HL-60 (cell line): ENCODE measurements at regions not wholly inside any gene's neighbourhood (a gene's known extent, or its start where the extent isn't known, plus 50 kb on each side); places are given as distances from the start of the nearest gene placed in this dataset.

Experiments used
- TF ChIP-seq, protein P1 (sequence below): IDR thresholded peaks from one replicate; pipeline ENCODE4 v1.5.1; 2011; ENCODE audit warnings: low read length, control low read depth, inconsistent platforms; ENCODE audit not compliant: insufficient read depth
- TF ChIP-seq, protein P2 (sequence below): IDR thresholded peaks from 2 replicates; pipeline ENCODE4 v1.6.1; 2012; ENCODE audit warnings: low read depth; ENCODE audit not compliant: insufficient replicate concordance

DNA sequence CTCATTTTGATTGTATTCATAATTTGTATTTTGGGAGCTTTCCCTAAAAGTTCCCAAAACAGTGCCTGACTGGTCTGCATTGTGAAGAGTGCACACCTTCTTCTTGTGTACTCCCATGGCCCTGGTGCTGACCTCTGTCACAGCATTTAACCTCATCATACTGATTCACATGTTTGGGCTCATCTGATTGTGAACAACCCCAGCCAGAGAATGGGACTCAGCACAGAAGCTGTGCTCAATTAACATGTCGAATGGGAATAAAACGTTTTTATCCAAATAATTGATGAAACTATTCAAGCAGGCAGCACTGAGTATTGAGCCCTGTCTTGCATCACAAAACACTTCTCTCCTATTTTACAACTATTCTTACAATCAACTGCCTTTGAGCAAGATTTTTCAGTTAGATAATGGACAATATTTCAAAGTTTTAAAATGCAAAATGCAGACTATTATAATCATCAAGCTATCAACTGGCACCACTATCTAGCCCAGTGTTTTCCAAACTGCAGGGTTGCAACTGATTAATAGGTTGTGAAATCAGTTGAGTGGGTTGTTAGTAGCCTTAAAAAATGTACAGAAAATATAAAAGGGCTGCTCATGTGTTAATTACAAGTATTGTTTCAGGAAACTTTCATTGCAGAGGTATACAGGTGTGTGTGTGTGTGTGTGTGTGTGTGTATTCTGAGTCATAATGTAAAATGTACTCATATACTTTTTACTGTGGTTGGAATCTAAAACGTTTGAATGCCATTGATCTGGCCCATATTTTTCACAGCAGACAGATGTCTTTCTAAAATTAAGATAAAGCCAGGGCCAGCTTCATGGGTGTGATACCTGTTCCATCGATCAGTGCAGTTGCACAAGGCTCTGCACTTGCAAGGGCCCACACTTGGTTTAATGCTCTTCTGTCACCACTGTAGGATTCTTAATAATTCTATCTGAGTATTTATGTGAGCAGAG is 190.5 kb downstream of the PIK3R1 start:
- TF ChIP-seq, protein P1, sequence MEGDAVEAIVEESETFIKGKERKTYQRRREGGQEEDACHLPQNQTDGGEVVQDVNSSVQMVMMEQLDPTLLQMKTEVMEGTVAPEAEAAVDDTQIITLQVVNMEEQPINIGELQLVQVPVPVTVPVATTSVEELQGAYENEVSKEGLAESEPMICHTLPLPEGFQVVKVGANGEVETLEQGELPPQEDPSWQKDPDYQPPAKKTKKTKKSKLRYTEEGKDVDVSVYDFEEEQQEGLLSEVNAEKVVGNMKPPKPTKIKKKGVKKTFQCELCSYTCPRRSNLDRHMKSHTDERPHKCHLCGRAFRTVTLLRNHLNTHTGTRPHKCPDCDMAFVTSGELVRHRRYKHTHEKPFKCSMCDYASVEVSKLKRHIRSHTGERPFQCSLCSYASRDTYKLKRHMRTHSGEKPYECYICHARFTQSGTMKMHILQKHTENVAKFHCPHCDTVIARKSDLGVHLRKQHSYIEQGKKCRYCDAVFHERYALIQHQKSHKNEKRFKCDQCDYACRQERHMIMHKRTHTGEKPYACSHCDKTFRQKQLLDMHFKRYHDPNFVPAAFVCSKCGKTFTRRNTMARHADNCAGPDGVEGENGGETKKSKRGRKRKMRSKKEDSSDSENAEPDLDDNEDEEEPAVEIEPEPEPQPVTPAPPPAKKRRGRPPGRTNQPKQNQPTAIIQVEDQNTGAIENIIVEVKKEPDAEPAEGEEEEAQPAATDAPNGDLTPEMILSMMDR = no peak
- TF ChIP-seq, protein P2, sequence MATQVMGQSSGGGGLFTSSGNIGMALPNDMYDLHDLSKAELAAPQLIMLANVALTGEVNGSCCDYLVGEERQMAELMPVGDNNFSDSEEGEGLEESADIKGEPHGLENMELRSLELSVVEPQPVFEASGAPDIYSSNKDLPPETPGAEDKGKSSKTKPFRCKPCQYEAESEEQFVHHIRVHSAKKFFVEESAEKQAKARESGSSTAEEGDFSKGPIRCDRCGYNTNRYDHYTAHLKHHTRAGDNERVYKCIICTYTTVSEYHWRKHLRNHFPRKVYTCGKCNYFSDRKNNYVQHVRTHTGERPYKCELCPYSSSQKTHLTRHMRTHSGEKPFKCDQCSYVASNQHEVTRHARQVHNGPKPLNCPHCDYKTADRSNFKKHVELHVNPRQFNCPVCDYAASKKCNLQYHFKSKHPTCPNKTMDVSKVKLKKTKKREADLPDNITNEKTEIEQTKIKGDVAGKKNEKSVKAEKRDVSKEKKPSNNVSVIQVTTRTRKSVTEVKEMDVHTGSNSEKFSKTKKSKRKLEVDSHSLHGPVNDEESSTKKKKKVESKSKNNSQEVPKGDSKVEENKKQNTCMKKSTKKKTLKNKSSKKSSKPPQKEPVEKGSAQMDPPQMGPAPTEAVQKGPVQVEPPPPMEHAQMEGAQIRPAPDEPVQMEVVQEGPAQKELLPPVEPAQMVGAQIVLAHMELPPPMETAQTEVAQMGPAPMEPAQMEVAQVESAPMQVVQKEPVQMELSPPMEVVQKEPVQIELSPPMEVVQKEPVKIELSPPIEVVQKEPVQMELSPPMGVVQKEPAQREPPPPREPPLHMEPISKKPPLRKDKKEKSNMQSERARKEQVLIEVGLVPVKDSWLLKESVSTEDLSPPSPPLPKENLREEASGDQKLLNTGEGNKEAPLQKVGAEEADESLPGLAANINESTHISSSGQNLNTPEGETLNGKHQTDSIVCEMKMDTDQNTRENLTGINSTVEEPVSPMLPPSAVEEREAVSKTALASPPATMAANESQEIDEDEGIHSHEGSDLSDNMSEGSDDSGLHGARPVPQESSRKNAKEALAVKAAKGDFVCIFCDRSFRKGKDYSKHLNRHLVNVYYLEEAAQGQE = no peak
